Stimulated activated naive CD8-positive, alpha-beta T cell treated with anti-CD3 and anti-CD28 coated beads, Interleukin-15, Interleukin-2, amounts not matched to agents 100 U/mL and 50 U/mL, for 24 hours (primary cell): ENCODE measurements at regions not wholly inside any gene's neighbourhood (a gene's known extent, or its start where the extent isn't known, plus 50 kb on each side); places are given as distances from the start of the nearest gene placed in this dataset.

Source experiments
- ATAC-seq: fragments of 150-1000 bp; cut with Tn5 transposase; one replicate; pipeline ENCODE4 v1.10.0; 2021
- DNase-seq: peaks from one replicate; pipeline ENCODE4 v3.0.0; 2021

- no peak for ATAC-seq
- DNase-seq: no peak
These were observed 447.6 kb upstream of the NETO1 start for GRCh38 chr18:73315381-73315780.

GRCh38 chr18:73313476-73313875 is 445.7 kb upstream of the NETO1 start:
- no peak for ATAC-seq
- DNase-seq: no peak

- ATAC-seq (no peak), DNase-seq (no peak)
These were observed 428.9 kb upstream of the NETO1 start for GRCh38 chr18:73296686-73297085.

- no peak for DNase-seq
- no peak for ATAC-seq
These were observed 424.4 kb upstream of the NETO1 start for GRCh38 chr18:73292156-73292555.

GRCh38 chr18:73288813-73289212 is 421.0 kb upstream of the NETO1 start:
- no peak for ATAC-seq
- DNase-seq: no peak

GRCh38 chr18:73286584-73286983 is 418.8 kb upstream of the NETO1 start:
- no peak for DNase-seq
- ATAC-seq: no peak

- DNase-seq: no peak
- ATAC-seq: no peak
These were observed 416.0 kb upstream of the NETO1 start for GRCh38 chr18:73283788-73284187.

- ATAC-seq: no peak
- no peak for DNase-seq
These were observed 415.2 kb upstream of the NETO1 start for GRCh38 chr18:73283032-73283431.

GRCh38 chr18:73279498-73279897 is 411.7 kb upstream of the NETO1 start:
- ATAC-seq: no peak
- DNase-seq: no peak

- no peak for DNase-seq
- no peak for ATAC-seq
These were observed 407.2 kb upstream of the NETO1 start for GRCh38 chr18:73274812-73275621.

- DNase-seq (no peak), ATAC-seq (no peak)
These were observed 403.3 kb upstream of the NETO1 start for GRCh38 chr18:73270920-73271634.

GRCh38 chr18:73264562-73264921 is 396.8 kb upstream of the NETO1 start:
- ATAC-seq (no peak), DNase-seq (no peak)

GRCh38 chr18:73261923-73262322 is 394.1 kb upstream of the NETO1 start:
- DNase-seq: no peak
- ATAC-seq: no peak

- ATAC-seq: no peak
- DNase-seq: no peak
These were observed 393.5 kb upstream of the NETO1 start for GRCh38 chr18:73261243-73261642.

- DNase-seq (no peak), ATAC-seq (no peak)
These were observed 390.7 kb upstream of the NETO1 start for GRCh38 chr18:73258375-73259087.

GRCh38 chr18:73254564-73254963 is 386.8 kb upstream of the NETO1 start:
- no peak for DNase-seq
- ATAC-seq: no peak

GRCh38 chr18:73249030-73249429 is 381.2 kb upstream of the NETO1 start:
- ATAC-seq: no peak
- no peak for DNase-seq

GRCh38 chr18:73246763-73247162 is 379.0 kb upstream of the NETO1 start:
- ATAC-seq (no peak), DNase-seq (no peak)

GRCh38 chr18:73245345-73245744 is 377.6 kb upstream of the NETO1 start:
- ATAC-seq (no peak), DNase-seq (no peak)

GRCh38 chr18:73244401-73244800 is 376.6 kb upstream of the NETO1 start:
- ATAC-seq (no peak), DNase-seq (no peak)

- ATAC-seq (no peak), DNase-seq (no peak)
These were observed 373.1 kb upstream of the NETO1 start for GRCh38 chr18:73240899-73241298.

GRCh38 chr18:73235921-73236320 is 368.1 kb upstream of the NETO1 start:
- ATAC-seq (no peak), DNase-seq (no peak)

GRCh38 chr18:73235491-73235890 is 367.7 kb upstream of the NETO1 start:
- no peak for ATAC-seq
- DNase-seq: no peak
